Stimulated activated CD8-positive, alpha-beta memory T cell treated with anti-CD3 and anti-CD28 coated beads, Interleukin-2, amount 100 ng/mL, for 48 hours (primary cell): ENCODE measurements at regions not wholly inside any gene's neighbourhood (a gene's known extent, or its start where the extent isn't known, plus 50 kb on each side); places are given as distances from the start of the nearest gene placed in this dataset.
A peak's percentile ranks its signal among the peaks of the same experiment; 100 is the strongest.
"Not testable (repeated sequence)": the region's sequence is repeated elsewhere in the genome, so short reads cannot be mapped to it uniquely, and the experiment has no call there.

Experiments used
- DNase-seq, 2 donors: peaks; one replicate each; pipeline ENCODE4 v3.0.0-alpha.2; 2020; ENCODE audit warnings: low read depth in 2 of 2

DNA sequence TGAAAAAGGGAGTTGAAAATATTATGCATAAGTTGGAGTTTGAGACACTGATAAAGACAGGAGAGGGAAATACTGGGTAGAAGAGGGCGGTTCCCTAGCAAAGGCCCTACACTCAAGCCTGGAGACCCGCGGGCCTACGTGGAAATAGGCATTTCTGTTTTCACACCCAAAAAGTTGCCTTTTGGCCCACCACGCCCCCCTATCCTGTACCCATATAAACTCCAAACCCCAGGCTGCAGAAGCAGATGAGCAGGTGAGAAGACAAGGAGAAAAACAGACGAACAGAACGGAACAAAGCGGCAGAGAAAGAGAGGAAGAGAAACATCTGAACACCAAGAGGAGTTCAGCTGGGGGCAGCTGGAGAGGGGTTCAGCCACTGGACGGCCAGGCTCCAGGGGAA, 177.9 kb downstream of the GALC start:
- no peak for DNase-seq

DNA sequence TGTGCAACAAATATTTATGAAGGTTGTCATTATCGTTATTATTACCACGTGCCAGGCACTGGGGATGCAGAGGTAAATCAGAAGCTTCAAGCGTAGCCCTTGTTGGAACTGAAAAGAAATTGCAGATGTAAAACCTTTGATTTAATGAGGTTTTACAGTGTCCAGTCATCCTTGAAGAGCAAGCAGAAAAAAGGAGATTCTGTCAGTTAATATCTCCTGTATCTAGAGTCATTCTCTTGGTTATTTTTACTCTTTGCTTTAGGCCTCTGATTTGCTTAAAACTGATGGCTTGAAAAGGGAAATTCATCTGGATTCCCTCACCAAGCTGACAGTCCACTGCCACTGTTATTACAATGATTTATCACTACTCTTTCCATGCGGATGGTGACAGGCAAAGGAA, 179.3 kb downstream of the GALC start:
- no peak for DNase-seq

DNA sequence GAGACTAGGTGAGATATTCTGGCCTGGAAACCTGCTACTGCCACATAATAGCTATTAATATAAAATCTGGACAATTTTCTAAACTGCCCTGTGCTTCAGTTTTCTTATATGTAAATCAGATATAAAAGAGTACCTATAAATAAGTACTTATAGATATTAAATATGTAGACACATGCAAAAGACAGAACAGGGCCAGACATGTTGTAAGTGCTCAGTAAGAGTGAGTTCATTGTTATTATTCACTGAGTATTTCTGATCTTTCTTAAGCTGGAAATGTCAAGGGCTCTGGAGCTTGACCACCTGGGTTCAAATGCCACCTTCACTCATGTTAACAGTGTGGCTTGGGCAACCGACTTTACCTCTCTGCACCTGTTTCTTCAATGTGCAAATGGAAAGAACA, 179.8 kb downstream of the GALC start:
- no peak for DNase-seq

DNA sequence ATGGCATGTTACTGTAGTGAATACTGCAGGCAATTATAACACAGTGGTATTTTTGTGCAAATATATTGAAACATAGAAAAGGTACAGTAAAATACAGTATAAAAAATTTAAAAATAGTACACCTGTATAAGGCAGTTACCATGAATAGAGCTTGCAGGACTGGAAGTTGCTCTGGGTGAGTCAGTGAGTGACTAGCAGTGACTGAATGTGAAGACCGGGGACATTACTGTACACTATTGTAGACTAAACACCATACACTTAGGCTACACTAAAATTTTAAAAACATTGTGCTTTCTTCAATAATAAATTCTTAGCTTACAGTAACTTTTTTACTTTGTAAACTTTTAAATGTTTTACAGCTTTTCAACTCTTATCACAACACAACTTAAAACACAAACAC, 181.7 kb downstream of the GALC start:
- DNase-seq: no peak

DNA sequence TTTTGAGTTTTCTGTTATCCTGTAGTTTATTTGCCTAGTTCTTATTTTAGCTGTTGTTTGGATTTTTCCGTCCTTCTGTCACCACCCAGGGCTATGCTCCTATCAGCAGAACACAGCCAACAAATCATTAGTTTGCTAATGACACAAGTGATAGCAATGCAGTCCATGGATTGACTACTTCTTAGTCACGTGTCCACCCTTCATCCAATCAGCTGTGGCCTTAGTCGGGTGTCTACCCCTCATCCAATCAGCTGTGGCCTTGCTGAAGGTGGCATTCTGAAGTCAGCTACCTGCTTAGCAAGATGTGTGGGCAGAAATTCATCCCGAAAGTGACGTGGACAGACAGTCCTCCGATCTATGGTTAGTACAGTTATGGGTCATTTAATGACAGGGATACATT, 182.3 kb downstream of the GALC start:
- DNase-seq: no peak

DNA sequence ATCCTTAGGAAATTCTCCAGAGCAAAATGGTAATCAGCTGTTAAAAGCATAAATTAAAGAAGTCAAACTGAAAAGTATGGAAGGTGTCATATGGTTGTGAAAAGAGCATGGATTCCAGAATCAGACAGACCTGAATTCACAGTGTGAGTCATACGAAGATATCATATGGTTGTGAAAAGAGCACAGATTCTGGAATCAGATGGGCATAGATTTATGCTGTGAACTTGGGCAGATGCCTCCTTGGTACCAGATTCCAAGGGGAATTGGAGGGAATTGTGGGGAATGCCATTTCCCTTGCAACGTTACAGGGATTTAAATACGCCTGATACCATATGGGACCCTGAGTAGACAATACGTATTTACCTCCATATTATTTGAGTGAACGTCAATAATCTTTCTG, 183.7 kb downstream of the GALC start:
- no peak for DNase-seq

DNA sequence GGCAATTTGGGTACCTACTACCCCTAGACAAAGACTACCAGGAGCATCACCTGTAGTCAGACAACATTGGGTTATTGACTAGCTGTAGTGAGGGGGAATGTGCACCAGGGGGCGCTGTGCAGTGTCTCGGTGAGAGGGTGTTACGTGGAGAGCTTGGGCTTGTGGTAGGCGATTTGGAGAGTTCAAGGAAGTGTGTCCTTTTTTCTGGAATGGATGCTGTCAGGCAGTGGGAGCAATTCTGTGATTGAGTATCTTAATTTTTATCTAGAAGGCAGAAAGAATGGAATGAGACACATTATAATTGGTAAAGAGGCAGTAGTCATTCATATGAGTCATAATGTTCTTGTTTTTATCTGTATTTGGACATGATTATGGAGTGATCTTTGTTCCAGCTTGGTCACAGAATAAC, 187.7 kb downstream of the GALC start:
- peak; percentile 36 to 57 for DNase-seq

DNA sequence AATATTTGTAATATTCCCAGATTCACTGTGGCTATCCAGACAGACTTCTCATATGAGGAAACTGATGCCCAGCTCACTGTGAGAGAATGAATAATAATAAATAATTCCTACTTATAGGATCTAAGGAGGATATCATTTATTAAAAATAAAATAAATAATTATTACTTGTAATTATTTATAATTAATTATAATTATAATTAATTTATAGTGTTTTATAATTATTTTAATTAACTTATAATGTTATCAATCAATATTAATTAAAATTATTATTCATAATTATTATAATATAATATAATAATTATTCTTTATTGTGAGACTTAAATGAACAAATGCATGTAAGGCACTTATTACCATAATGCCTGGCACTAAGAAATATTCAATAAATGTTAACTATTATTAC, 192.8 kb downstream of the GALC start:
- no peak for DNase-seq

DNA sequence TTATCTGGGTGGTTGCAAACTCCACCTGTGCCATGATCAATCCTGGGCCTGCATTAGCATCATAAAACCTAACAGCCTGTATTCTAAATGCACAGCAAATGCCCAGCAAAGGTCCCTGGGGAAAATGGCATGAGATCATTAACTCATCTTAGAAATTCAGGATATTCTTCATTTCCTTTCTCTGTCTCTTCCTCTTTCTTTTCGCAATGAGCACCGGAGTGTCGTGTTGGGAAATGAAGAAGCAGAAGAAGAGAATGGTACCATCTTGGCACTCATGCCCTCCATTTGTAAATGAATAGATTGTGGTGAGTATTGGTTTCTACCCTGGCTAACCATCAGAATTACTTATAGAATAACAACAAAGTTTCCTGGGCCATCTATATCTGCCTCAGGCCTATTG, 193.6 kb downstream of the GALC start:
- DNase-seq: no peak

DNA sequence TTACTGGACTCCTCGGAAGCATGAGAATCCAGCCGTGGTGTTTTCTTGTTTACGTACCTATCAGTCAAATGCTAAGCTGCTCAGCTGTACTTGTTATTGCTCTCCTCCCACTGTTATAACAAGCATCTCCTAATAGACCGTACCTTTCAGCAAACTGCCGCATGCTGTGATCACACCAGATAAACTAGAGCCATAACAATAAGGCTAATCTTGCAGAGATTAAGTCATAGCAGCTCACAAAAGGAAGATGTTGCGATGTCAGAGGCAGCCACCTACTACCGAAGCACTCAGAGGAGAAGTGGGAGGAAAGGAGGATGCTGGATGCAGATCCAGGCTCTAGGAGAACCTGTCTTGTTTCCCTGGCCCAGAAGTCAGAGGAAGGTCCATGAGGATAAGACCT, 196.0 kb downstream of the GALC start:
- DNase-seq: no peak

DNA sequence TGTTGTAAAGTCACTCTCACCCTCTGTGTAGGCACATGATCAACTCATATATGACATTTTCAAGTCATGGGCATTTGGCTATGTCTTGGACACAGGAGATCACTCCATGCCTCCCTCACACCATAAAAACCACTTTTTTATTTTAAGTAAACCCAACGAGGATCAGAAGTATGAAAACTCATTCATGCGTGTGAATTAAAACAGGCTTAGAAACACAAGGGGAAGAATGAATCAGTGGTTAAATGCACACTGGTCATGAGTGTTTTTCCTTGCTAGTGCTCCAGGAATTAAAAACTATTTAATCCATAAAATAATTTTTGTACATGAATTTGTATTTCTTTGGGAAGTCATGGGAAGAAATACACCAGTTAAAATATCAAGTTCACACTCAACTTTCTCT, 198.4 kb downstream of the GALC start:
- no peak for DNase-seq

DNA sequence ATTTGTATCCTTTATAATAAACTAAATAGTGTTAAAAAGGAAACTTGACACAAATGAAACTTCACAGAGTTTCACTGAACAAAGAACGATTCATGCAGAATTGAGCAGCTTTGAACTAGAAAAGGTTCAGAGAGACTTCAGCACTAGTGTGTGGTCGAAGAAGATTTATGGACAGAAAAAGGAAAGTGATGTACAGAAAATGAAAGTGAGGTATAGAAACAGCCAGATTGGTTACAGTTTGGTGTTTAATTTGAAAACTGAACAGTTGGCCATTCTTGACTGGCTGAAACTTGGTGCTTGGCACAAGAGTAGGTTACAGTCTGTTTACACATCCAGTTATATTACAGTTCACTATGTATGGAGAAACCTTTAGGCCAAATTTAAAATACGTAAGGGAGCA, 207.1 kb downstream of the GALC start:
- no peak for DNase-seq

DNA sequence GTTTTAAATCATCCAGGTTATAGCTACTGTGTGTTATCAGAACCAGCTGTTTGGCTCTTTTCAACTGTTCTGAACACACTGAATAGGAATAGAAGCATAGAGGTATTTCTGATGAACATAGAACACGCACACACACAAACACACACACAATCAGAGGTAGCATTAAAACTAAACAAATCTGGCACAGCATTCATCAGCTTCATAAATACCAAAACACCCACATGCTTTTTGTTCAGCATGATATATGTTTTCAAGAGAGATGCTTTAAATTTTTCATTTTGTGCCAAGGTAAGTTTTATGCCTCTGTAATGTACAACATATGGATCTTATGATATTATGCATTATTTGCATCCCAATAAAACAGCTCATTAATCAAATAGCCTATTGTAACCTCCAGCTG, 208.6 kb downstream of the GALC start:
- DNase-seq: no peak

DNA sequence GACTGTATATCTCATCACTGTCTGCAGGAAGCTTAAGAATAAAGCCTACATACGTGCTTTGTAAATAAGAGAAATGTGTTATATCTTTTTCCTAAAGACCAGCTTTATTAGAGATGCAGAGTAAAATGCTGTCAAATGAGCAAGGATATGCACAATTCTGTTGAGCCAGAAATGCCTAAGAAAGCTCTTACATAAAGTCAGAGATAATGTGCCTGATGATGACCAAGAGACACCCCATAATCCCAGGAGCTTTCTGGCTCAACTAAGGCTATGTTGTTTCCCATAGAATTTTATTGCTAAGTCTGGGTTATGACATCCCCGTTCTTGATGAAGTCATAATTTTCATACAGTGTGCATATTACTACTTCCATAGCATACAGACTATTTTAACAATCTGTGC, 209.9 kb downstream of the GALC start:
- no peak for DNase-seq

DNA sequence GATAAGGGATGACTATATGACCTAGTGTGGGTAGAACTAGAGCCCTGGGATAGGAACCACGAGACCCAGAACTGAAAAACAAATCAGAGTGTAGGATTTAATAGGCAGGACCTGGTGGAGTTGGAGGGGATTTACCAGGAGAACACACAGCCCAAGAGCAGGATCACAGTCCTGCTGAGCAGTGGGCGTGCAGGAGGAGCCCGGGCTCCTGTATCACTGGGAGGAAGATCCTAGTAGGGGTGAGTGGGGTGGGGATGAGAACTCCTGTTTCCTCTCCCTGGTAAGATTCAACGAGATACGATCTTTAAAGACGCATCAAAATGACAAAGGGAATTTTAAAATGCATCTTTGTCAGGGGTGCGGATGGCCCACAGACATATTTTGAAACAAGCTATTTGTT, 220.1 kb downstream of the GALC start:
- DNase-seq: no peak

DNA sequence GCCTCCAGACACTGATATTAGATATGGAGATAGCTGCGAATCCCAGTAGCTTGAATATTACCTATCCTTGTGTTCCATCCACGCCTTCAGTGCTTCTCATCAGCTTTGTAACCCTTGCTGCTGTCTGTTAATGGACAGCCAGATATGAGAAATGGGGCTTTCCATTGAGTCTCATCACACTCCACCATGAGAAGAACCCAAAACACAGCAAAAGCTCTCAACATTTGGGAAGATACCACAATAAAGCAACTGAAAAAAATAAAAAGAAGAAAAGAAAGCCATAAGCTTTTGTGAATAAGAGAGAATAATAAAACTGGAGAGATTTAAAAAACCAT, 225.4 kb downstream of the GALC start:
- DNase-seq: no peak

DNA sequence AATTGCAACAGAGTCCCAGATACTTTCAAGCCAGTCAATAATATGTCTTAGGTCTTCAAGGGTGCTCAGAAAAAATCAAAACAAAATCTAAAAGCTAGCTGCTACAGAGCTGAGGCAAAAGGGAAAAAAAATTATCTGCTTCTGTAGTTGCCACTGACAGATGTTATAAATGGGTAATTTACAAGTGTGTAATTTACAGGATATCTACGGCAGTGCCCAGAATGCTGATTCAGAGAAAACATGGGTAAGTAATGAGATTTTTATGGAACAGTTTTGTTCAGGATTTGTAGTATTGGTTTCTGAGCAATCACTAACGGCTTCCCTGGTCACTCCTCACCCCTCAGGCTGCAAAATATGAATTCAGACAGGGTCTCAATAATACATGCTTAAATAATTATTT, 234.1 kb downstream of the GALC start:
- DNase-seq: no peak

DNA sequence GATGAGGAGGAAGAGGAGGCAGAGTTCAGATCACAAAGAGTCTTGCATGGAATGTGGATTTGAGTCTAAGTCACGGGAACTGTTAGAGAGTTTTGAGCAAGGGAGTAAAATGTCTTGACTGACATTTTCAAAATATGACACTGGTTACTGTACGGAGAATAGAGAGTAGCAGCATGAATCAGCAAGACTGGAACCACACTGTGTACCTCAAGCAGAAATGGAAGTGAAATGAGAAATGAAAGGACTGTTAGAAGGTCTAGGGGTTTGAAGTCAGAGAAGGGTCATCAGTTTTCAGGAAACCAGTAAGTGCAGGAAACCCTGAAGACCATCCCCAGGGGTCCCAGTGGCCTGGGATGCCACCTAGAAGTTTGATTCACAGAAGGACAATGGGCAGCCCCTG, 236.3 kb downstream of the GALC start:
- no peak for DNase-seq

DNA sequence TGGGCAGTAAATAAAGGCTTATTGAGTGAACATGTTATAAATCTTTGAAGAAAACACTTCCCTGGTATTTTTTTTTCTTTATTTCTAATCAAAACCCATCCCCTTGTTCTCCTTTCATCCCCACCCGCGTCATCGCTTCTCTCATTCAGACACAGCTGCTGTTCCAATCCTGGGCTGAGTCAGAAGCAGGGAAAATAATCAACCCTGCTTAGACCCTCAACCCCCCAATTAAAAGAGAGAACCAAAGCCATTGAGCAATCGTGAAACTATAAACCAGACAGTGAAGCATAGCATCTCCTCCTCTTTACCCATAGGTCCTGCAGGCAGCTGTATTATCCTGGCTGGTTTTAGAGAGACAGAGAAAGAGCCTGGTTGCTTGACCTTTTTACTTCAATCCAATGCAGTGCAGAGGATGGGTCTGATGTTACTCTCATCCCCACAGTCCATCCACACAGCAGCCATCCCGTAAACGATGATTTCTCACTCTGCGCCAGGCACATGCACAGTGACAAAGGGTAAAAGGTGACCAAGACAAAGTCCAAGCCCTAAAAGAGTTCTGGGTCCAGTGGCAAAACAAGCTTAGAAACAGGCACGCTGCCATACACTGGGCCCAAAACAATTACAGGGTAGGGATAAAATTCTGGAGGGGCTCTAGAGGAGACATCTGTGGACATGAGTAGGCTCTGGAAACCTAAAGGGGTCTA, 238.3 kb downstream of the GALC start:
- no peak for DNase-seq

DNA sequence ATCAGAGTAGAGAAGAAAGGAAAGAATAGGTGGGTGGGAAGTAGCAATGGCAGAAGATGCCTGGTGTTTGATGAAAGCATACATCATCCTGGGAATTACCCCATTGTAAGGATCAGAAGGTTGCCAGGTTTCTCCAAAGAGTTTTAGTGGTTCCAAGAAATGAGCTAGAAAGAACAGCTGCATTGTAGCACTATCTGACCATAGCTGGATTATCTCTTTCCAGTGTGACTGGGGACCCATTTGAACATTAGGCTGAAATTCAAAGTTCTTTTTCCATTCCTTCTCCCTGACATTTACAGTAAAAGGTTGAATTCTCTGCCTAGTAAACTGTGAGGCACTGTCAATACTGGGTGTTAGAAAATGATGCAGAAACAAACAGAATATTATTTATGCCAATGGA, 244.4 kb downstream of the GALC start:
- DNase-seq: no peak

DNA sequence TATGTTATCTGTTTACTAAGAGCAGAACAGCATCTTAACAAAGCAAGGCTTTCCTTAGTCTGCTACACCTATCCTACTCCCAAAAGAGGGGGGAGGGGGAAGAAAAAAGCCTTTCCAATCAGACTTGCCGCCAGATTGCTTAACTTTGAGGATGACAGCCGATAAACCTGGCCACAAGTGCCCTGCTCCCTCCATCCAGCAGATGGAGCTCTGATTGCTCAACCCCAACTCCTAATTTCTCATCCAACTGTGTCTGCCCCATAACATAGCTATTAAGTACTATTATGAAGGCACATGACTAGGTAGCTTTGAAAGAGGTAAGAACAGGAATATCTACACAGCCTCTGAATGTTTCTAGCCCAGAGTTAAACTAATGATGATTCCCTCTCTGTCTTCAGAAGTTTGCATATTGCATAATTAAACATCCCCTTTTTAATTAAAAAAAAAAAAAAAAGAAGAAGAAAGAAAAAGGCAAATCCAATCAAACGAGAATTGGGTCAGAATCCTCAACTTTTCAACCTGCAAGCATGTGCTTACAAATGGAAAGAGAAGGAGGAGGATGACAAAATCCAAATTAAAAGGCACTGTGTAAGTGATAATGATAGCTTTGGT, 247.4 kb downstream of the GALC start:
- no peak for DNase-seq

DNA sequence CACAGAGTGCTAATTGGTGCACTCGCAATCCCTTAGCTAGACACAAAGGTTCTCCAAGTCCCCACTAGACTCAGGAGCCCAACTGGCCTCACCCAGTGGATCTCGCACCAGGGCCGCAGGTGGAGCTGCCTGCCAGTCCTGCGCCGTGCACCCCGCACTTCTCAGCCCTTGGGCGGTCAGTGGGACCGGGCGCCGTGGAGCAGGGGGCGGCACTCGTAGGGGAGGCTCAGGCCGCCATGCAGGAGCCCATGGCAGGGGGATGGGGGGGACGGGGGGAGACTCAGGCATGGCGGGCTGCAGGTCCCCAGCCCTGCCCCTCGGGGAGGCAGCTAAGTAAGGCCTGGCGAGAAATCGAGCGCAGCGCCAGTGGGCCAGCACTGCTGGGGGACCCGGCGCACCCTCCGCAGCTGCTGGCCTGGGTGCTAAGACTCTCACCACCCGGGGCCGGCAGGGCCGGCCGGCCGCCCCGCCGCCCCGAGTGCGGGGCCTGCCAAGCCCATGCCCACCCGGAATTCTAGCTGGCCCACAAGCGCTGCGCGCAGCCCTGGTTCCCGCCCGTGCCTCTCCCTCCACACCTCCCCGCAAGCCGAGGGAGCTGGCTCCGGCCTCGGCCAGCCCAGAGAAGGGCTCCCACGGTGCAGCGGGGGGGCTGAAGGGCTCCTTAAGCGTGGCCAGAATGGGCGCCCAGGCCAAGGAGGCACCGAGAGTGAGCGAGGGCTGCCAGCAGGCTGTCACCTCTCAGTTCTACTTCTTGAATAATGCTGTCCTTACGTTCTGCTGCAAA, 258.2 kb downstream of the GALC start:
- DNase-seq: not testable (repeated sequence)

DNA sequence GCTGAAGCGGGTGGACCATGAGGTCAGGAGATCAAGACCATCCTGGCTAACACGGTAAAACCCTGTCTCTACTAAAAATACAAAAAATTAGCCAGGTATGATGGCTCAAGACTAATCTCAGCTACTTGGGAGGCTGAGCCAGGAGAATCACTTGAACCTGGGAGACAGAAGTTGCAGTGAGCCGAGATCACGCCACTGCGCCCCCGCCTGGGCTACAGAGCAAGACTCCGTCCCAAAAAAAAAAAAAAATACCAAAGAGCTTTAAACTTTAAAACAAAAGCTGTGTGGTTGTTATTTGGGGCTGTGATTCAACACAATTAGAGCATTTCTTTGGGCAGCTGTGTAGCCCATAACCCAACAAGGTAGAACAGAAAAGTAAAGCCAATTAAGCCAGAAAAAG, 259.9 kb downstream of the GALC start:
- not testable (repeated sequence) for DNase-seq
